GM12891 (cell line): ENCODE measurements at regions not wholly inside any gene's neighbourhood (a gene's known extent, or its start where the extent isn't known, plus 50 kb on each side); places are given as distances from the start of the nearest gene placed in this dataset.

Source experiments
- PAX5 ChIP-seq: IDR thresholded peaks from 2 replicates; pipeline ENCODE4 v1.6.1; 2011; ENCODE audit warnings: low read length, moderate library complexity, mild to moderate bottlenecking; ENCODE audit not compliant: insufficient read depth, severe bottlenecking
- POLR2A ChIP-seq: IDR thresholded peaks from 2 replicates; pipeline ENCODE4 v1.6.1; 2011; ENCODE audit warnings: low read depth, low read length, control low read depth
- TAF1 ChIP-seq: IDR thresholded peaks from 2 replicates; pipeline ENCODE4 v1.6.1; 2011; ENCODE audit warnings: low read depth, low read length, control low read depth

DNA sequence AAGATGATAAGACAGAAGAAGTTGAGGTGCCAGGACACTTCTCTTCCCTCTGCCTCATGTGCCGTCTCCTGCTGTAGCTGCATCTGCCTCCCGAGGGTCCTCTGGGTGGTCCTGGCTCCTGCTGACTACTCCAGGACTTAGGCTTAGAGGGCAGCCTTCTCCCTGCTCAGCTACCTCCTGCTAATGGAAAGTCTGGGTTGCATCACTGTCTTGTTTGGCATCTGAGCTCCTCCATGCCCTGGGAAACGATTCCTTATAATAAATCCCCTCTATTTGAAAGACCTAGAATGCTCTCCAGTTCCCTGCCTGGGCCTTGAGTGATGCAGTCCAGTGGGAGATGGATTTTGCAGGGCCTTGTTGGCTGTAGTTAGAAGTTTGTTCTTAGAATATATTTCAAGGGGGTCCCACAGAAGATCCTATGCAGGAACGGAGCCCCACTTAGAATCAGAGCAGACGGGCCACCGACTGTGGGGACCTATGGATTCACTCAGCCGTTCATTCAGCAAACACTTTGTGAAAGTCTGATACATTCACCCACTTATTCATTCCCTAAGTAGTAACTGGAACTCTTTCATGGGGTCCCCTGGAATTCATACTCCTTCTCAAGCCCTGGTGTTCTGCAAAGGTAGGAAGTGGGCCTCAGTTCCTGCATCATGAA lies 269.8 kb upstream of the HDAC4 start:
- TF ChIP-seq TAF1 (no peak), POLR2A (no peak), PAX5 (no peak)
